Loucy (cell line): ENCODE measurements at regions not wholly inside any gene's neighbourhood (a gene's known extent, or its start where the extent isn't known, plus 50 kb on each side); places are given as distances from the start of the nearest gene placed in this dataset.

Experiments used
- H2AFZ ChIP-seq: fragments of 200-600 bp; sonication (generic); 2 replicates; pipeline ENCODE4 v1.6.0; 2016; ENCODE audit warnings: antibody characterized with exemption, mild to moderate bottlenecking, low read length, moderate library complexity
- H3F3A ChIP-seq: fragments of 200-600 bp; 2 replicates; pipeline ENCODE4 v1.6.0; 2016; ENCODE audit warnings: antibody characterized with exemption, low read depth, mild to moderate bottlenecking
- H3K27me3 ChIP-seq: fragments of 200-600 bp; sonication (generic); 2 replicates; pipeline ENCODE4 v1.6.1; 2014; ENCODE audit warnings: low read length, mild to moderate bottlenecking; ENCODE audit not compliant: insufficient read depth, poor library complexity, severe bottlenecking
- H3K36me3 ChIP-seq: fragments of 200-600 bp; sonication (generic); 2 replicates; pipeline ENCODE4 v1.6.1; 2016; ENCODE audit warnings: low read length; ENCODE audit not compliant: insufficient read depth
- H3K4me1 ChIP-seq: fragments of 200-600 bp; sonication (generic); 2 replicates; pipeline ENCODE4 v1.5.1; 2014; ENCODE audit warnings: low read length, mild to moderate bottlenecking; ENCODE audit not compliant: insufficient read depth, poor library complexity, severe bottlenecking
- H3K4me2 ChIP-seq: fragments of 200-600 bp; sonication (generic); 2 replicates; pipeline ENCODE4 v1.6.0; 2014; ENCODE audit warnings: antibody characterized with exemption, low read length, low read depth, mild to moderate bottlenecking; ENCODE audit not compliant: poor library complexity, severe bottlenecking
- H3K4me3 ChIP-seq: fragments of 200-600 bp; sonication (generic); 2 replicates; pipeline ENCODE4 v1.5.1; 2014; ENCODE audit warnings: low read length, mild to moderate bottlenecking, mixed read lengths; ENCODE audit not compliant: poor library complexity, severe bottlenecking
- H3K79me2 ChIP-seq: fragments of 200-600 bp; sonication (generic); 2 replicates; pipeline ENCODE4 v1.6.1; 2014; ENCODE audit warnings: low read length; ENCODE audit not compliant: insufficient read depth
- H3K9ac ChIP-seq: fragments of 200-600 bp; sonication (generic); 2 replicates; pipeline ENCODE4 v1.6.0; 2014; ENCODE audit warnings: mild to moderate bottlenecking, low read depth, low read length, moderate library complexity; ENCODE audit not compliant: poor library complexity, severe bottlenecking
- H3K9me2 ChIP-seq: fragments of 200-600 bp; sonication (generic); replicated peaks from 2 replicates; pipeline ENCODE4 v1.6.1; 2016; ENCODE audit warnings: low read depth, low read length, mixed read lengths
- H3K9me3 ChIP-seq: fragments of 200-600 bp; sonication (generic); 2 replicates; pipeline ENCODE4 v1.6.1; 2014; ENCODE audit warnings: mild to moderate bottlenecking, antibody characterized with exemption, low read length, low read depth; ENCODE audit not compliant: insufficient read depth
- H4K20me1 ChIP-seq: fragments of 200-600 bp; sonication (generic); 2 replicates; pipeline ENCODE4 v1.6.0; 2014; ENCODE audit warnings: antibody characterized with exemption, low read length, mild to moderate bottlenecking; ENCODE audit not compliant: insufficient read depth, poor library complexity, severe bottlenecking
- CTCF ChIP-seq: fragments of 200-600 bp; sonication (generic); conservative IDR thresholded peaks from 2 replicates; pipeline ENCODE4 v1.5.1; 2014; ENCODE audit warnings: mild to moderate bottlenecking, antibody characterized with exemption, low read length
- EZH2phosphoT487 ChIP-seq: fragments of 200-600 bp; IDR thresholded peaks from 2 replicates; pipeline ENCODE4 v1.6.1; 2018; ENCODE audit warnings: antibody characterized with exemption, mild to moderate bottlenecking, moderate library complexity, borderline replicate concordance

DNA sequence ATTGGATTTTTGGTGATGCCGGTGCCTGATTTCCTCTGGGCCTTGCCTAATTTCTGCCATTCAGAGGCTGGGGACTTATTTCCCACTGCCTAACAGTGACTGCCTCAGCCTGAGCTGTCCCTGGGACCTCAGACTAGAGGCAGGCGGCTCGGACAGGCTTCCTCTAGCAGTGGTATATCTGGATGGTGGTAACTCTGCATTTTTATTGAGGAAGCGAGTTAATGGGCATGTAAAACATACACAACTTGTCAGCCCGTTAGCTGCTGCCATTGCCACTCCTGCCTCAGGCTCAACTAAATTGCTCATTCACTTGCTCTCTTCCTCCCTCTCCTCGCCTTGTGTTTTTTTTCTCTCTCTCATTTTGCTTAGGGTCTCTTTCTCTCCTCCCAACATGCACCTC is 561.6 kb downstream of the BUD13 start:
- no peak overlapping the region for H2AFZ ChIP-seq
- TF ChIP-seq EZH2phosphoT487 (no peak), CTCF (no peak)
- H3F3A ChIP-seq, result no peaks in the 10 kb centered on the region
- no peaks in the 10 kb centered on the region for H3K36me3 ChIP-seq
- H3K9me2 ChIP-seq, result no peaks in the 10 kb centered on the region
- no peaks in the 10 kb centered on the region for H4K20me1 ChIP-seq
- H3K4me2 ChIP-seq, result no peak overlapping the region
- H3K4me3 ChIP-seq, result no peak overlapping the region
- no peaks in the 10 kb centered on the region for H3K79me2 ChIP-seq
- no peaks in the 10 kb centered on the region for H3K9me3 ChIP-seq
- no peaks in the 10 kb centered on the region for H3K27me3 ChIP-seq
- H3K9ac ChIP-seq, result no peak overlapping the region
- H3K4me1 ChIP-seq, result no peaks in the 10 kb centered on the region

DNA sequence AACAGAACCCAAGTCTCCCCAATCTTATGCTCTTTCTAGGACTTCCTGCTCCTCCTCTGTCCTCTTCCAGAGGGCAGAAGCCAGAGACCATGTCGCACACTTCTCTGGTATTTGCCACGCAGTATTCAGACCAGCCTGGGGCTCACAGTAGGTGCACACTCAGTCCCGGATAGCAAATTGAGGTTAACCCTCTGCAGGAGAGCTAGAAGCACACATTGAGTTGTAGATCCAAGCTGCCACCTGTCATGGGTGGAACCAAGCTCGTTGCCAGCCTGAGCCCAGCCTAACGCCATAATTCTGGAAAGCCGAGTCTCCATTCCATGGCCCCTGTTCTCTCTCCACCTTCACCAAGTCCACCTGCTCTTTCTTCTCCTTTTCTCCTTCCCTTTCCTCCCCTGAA is 562.1 kb downstream of the BUD13 start:
- Histone ChIP-seq H3F3A (no peaks in the 10 kb centered on the region), H2AFZ (no peak overlapping the region), H3K79me2 (no peaks in the 10 kb centered on the region), H3K4me1 (no peaks in the 10 kb centered on the region), H3K9me2 (no peaks in the 10 kb centered on the region), H3K36me3 (no peaks in the 10 kb centered on the region), H3K27me3 (no peaks in the 10 kb centered on the region), H3K9me3 (no peaks in the 10 kb centered on the region), H4K20me1 (no peaks in the 10 kb centered on the region), H3K4me3 (no peak overlapping the region), H3K9ac (no peak overlapping the region), H3K4me2 (no peak overlapping the region)
- TF ChIP-seq CTCF (no peak), EZH2phosphoT487 (no peak)

DNA sequence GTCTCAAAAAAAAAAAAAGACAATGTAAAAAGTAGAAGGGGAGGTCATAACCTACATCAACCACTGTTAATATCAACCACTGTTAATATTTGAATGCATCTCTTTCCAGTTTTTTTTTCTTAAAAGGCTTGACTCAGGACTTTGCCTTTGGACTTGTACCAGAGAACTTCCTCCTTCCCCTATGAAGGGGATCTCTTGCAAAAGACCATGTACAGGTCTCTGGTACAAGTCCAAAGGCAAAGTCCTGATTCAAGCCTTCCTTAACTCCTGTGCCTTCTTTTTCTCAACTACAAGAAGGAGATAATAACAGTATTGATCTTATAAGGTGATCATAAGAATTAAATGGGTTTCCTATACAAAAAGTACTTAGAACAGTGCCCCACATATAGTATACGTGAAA is 563.5 kb downstream of the BUD13 start:
- Histone ChIP-seq H3K4me2 (no peak overlapping the region), H3K36me3 (no peaks in the 10 kb centered on the region), H3K4me1 (no peaks in the 10 kb centered on the region), H4K20me1 (no peaks in the 10 kb centered on the region), H2AFZ (no peak overlapping the region), H3K9me2 (no peaks in the 10 kb centered on the region), H3K9ac (no peak overlapping the region), H3K9me3 (no peaks in the 10 kb centered on the region), H3K79me2 (no peaks in the 10 kb centered on the region), H3K4me3 (no peak overlapping the region), H3F3A (no peaks in the 10 kb centered on the region), H3K27me3 (no peaks in the 10 kb centered on the region)
- TF ChIP-seq CTCF (no peak), EZH2phosphoT487 (no peak)
